ENCODE measurements at regions not wholly inside any gene's neighbourhood (a gene's known extent, or its start where the extent isn't known, plus 50 kb on each side); places are given as distances from the start of the nearest gene placed in this dataset.

- no peak for DNase-seq
- H3K27ac ChIP-seq = no peak overlapping the region
- H3K4me3 ChIP-seq = no peak overlapping the region
- H3K27me3 ChIP-seq = no peaks in the 10 kb centered on the region
- H3K9me3 ChIP-seq = no peaks in the 10 kb centered on the region
- 92 to 93% (median 93%) methylated on average over 4 of the region's 4 CpGs for WGBS, 3 donors
- no peaks in the 10 kb centered on the region for H3K36me3 ChIP-seq
- H3K4me1 ChIP-seq (ENCODE audit: insufficient read depth) = peaks cover 3% of the 10 kb centered on the region
- intact Hi-C loops (cut with DNase I) = no loop called here
- TF ChIP-seq CTCF (IDR thresholded peaks at IDR 0.05) (no peak), POLR2A (IDR thresholded peaks at IDR 0.05) (no peak), EP300 (IDR thresholded peaks at IDR 0.05) (no peak)
Measured at GRCh38 chr1:229002451-229002960, 267.2 kb downstream of the RHOU start.

- H3K4me3 ChIP-seq = no peak overlapping the region
- no peak overlapping the region for H3K27ac ChIP-seq
- 79 to 86% (median 82%) methylated on average over 17 of the region's 17 CpGs for WGBS, 3 donors
- intact Hi-C loops (cut with DNase I) = no loop called here
- no peak for TF ChIP-seq POLR2A (IDR thresholded peaks at IDR 0.05)
- TF ChIP-seq EP300 (IDR thresholded peaks at IDR 0.05) = no peak
- H3K9me3 ChIP-seq = no peaks in the 10 kb centered on the region
- H3K4me1 ChIP-seq (ENCODE audit: insufficient read depth) = peaks cover 3% of the 10 kb centered on the region
- no peaks in the 10 kb centered on the region for H3K36me3 ChIP-seq
- no peaks in the 10 kb centered on the region for H3K27me3 ChIP-seq
- peak in 2 of 5 donors; percentile 45 to 59 for DNase-seq
Measured at GRCh38 chr1:229003233-229004031, 267.5 kb upstream of the RAB4A start.

GRCh38 chr1:229004066-229004833 is 266.7 kb upstream of the RAB4A start:
- 81 to 91% (median 84%) methylated on average over 14 of the region's 14 CpGs for WGBS, 3 donors
- TF ChIP-seq CTCF (IDR thresholded peaks at IDR 0.05) (no peak), EP300 (IDR thresholded peaks at IDR 0.05) (no peak), POLR2A (IDR thresholded peaks at IDR 0.05) (no peak)
- no peaks in the 10 kb centered on the region for H3K36me3 ChIP-seq
- intact Hi-C loops (cut with DNase I) = no loop called here
- H3K9me3 ChIP-seq = no peaks in the 10 kb centered on the region
- H3K4me3 ChIP-seq = no peak overlapping the region
- H3K4me1 ChIP-seq (ENCODE audit: insufficient read depth) = peaks cover 3% of the 10 kb centered on the region
- H3K27me3 ChIP-seq = no peaks in the 10 kb centered on the region
- DNase-seq = no peak
- no peak overlapping the region for H3K27ac ChIP-seq

GRCh38 chr1:229005097-229005496 is 265.8 kb upstream of the RAB4A start:
- TF ChIP-seq CTCF (IDR thresholded peaks at IDR 0.05) = no peak
- no peak for TF ChIP-seq POLR2A (IDR thresholded peaks at IDR 0.05)
- no peak for TF ChIP-seq EP300 (IDR thresholded peaks at IDR 0.05)
- Histone ChIP-seq H3K36me3 (no peaks in the 10 kb centered on the region), H3K9me3 (no peaks in the 10 kb centered on the region), H3K4me1 (ENCODE audit: insufficient read depth) (peaks cover 3% of the 10 kb centered on the region), H3K27me3 (no peaks in the 10 kb centered on the region), H3K27ac (no peak overlapping the region), H3K4me3 (no peak overlapping the region)
- no peak for DNase-seq
- intact Hi-C loops (cut with DNase I) = no loop called here
- 96 to 99% (median 98%) methylated on average over 3 of the region's 3 CpGs for WGBS, 3 donors

Data from ovary (tissue), 7 donors.